ENCODE measurements at regions not wholly inside any gene's neighbourhood (a gene's known extent, or its start where the extent isn't known, plus 50 kb on each side); places are given as distances from the start of the nearest gene placed in this dataset.

DNA sequence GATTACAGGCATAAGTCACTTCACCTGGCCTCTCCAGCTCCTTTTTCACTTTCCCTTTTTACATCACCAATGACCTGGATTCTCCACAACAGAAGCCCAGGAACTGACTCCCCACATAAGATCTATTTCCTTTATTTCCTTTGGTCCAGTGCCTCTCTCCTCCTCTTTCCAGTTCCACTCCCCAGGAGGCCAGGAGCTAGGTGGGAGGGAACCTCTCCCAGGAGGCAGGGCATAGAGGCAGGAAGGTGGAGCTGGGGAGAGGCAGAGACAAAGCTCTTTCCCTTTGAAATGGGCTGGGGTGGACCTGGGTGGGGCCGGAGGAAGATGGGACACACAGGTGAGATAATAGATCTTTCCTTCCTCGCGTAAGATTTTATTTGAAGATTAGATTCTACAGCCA, 318.3 kb upstream of the TNRC6C start:
- DNase-seq: no peak

DNA sequence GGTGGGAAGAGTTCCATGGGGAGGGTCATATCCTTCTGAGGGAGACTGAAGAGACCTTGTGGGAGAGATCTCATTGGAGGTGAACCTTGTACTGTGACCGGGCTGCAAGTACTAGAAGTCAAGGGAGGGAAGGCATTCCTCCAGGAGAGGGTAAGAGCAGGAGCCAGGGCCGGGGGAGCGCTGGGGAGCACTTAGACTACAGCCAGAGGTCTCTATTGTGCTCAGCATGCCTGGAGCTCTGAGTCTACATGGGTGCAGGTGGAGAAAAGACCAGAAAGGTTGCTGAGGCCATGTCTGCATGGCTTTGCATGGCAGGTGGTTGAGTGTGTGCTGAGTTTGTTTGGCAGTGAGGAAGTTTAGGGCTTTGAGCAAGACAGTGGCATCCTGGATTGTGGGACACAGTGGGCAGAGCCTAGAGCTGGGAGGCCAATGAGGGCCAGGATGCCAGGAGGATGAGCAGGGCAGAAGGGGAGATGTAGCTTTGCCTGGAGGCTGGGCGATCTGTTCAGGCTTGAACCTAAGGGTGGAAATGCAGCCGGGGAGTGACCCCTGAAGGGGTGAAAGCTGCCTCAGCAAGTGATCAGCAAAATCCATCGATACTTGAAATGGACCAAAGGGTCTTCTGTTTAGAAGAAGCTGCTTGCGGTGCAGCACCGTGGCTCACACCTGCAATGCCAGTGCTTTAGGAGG, 317.4 kb upstream of the TNRC6C start:
- no peak for DNase-seq

DNA sequence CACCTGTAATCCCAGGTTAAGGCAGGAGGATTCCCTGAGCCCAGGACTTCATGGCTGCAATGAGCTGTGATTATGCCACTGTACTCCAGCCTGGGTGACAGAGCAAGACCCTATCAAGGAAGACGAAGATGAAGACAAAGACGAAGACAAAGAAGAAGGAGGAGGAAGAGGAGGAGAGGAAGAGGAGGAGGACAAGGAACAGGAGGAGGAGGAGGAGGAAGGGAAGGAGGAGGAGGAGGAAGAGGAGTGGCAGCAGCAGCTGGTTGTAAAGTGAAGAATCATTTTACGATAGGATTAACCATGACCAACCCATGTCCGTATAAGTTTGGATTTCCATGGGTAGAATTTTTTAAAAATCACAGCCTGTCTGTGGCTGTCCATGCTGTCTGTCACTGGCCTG, 316.8 kb upstream of the TNRC6C start:
- DNase-seq: no peak

DNA sequence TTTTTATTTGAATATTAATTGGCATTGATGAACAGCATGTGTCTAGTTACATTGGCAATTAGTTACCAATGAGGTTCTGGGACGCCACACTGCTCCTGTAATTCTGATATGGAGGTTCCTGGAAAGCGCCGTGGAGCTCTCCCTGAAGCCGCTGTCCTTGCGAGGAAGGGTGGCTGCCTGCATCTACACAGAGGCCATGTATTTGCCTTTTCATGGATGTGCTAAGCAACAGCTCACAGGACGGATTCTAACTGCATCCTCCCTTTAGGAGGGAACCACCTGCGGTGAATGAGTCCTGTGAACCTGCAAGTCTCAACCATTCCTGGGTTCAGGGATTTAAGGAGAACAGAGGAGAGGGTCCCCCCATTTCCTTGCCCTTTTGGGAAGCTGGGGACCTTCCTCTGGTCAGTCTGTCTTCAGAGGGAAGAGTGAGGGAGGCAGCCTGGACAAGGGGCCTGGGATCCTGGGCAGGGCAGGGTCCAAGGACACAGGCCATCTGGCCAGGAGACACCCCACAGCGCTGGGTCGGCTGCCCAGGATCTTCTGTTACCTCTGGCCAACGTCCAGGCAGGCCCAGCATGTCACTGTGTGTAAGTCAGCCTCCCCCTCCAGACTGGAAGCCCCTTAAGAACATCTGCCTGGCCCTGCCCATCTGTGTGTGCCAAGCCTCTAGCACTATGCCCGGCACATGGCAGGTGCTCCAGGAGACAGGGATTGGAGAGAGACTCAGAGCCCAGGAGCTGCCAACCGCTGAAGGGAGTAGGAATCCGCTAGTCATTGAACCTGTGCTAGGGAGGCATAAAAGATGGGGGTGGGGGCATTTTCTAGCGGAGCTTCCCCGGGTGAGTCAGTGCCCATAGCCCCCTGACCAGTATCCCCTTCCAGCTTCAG, 314.1 kb upstream of the TNRC6C start:
- DNase-seq: no peak

DNA sequence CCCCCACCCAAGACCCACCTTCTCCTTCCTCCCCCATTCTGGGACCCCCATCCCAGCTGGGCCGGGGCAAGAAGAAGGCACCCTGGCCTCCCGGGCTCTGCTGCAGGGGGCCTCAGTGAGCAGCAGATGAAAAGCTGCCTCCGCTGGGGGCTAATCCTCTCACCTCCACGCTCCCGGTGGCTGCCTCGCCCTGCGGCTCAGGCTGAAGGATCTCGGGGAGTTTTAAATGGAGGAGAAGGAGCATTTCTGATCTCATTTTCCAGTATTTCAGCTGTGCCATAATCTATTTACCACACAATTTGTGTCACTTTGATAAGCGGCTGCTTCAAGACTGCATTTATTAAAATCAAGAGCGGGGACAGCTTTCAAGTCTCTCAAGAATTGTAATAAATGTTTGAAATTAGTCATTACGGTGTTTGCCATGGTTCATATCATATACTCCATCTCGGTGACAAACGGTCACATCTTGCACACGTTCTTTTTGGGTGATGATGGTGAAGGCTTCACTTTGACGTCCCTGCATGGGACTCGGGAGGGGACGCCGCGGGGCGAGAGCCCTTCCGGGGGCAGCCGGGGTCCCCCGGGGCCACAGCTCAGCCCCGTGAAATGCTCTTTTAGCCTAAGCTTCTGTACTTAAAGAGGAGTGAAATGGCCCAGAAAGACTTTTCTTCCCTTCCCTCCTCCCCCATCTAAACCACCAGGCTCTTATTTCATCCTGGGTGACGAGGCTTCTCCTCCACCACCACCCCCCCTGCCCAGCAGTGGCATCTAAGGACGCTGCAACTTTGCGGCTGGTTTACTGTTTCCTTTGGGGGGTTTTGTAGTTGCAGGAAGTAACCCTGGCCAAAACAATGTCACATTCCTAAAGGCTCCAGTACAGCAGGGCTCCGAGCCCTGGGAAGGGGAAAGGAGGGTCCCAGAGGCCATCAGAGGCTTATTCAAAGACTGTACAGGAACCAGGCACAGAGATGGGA, 313.1 kb upstream of the TNRC6C start:
- no peak for DNase-seq

DNA sequence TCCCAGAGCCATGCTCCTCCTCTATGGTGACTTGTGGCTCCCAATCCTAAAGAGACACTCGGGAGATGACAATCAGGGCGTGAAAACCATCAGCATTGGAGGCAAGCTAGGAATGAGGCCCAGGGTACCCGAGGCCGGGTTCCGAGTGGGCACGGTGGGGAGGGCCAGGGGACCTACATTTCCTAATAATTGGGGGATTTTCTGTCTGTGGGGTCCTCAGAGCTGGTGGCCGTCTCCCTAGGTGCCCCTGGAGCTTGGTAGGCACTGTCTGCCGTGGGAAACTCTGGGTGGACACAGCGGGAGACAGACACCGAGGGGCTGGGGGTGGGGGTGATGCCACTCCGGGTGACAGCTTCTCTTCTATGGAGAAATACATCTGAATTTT, 312.5 kb upstream of the TNRC6C start:
- DNase-seq: no peak

DNA sequence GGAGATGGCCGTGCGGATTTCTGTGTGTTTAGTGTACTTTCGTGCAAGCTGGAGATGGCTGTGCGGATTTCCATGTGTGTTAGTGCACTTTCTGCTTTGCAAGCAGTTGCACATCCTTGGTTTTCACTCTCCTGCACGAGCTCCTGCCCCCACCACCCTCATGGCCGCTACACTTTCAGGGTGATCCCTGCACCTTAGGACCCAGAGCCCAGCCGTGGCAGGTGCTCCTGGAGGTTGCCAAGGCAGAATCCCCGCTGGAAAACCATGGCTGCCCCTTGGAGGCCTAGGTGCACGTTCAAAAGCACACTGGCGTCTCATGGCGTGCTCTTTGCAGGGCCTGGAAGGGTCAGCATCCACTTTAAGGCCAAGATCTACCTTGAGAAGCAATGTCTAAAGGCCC, 311.0 kb upstream of the TNRC6C start:
- no peak for DNase-seq

DNA sequence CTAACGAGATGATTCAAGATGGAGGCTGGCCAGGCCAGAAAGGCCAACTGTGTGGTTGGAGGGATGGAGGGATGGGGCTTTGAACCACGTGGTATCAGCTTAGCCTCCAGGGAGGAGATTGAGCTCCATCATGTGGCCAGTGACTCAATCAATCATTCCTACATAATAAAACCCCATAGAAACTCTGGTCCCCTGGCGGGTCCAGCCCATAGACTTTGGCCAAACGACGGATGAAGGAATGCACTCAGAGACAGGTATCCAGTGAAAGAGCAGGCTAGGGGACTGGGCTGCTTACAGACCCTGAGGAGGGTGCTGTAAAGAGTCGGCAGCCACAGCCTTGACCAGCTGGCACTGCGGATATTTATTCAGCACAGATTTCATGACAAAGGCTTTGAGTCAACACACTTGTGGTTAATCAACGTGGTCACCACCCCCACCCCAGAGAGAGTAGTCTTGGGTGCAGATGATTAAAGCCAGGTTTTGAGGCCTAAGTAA, 308.7 kb upstream of the TNRC6C start:
- DNase-seq: peak; percentile 27

DNA sequence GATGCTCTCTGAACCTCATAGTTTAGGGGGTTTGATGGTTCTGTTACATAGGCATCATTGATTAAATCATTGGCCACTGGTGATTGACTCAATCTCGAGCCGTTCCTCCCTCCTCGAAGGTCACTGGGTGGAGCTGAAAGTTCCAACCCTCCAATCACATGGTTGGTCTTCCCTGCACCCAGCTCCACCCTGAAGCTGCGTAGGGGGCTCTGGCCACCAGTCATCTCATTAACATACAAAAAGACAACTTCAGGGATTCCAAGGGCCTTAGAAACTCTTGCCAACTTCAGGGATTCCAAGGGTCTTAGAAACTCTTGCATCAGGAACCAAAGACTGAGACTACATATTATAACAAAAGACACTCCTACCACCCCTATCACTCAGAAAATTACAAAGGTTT, 306.5 kb upstream of the TNRC6C start:
- DNase-seq: no peak

DNA sequence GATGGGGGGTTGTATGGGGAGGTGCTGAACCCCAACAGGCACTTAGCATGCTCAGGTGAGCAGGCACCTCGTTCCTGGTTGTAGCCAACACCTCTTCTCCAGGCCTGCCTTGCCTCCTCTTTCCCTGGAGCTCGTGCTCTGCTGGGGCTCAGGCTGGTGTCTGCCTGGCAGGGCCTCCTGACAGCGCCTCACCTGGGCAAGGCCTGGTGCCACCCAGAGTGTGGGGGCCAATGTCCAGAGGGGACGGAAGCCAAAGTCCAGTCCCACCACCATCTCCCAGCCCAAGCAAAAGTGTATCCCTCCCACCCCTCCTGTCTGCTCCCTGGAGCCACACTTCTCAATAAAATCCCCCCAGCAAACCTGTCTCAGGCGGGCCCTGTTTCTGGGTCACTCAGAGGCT, 304.2 kb upstream of the TNRC6C start:
- DNase-seq: no peak

DNA sequence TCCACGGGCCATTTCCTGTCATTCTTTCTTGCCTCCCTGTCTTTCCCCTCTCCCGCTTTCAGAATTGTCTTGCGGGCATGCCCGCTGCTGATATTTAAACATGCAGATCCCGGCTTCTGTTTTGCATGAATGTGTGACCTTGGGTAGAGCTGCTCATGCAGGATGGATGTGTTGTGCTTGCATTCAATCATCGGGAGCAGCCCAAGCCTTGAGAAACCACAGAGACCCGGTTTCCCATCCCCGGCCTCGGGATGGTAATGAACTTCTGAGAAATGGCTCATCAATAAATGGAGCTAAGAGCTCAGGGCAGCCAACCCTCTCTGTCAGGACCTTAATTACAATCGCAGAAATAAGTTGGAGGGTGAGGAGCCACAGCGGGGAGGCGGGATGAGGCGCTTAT, 303.7 kb upstream of the TNRC6C start:
- DNase-seq: no peak

DNA sequence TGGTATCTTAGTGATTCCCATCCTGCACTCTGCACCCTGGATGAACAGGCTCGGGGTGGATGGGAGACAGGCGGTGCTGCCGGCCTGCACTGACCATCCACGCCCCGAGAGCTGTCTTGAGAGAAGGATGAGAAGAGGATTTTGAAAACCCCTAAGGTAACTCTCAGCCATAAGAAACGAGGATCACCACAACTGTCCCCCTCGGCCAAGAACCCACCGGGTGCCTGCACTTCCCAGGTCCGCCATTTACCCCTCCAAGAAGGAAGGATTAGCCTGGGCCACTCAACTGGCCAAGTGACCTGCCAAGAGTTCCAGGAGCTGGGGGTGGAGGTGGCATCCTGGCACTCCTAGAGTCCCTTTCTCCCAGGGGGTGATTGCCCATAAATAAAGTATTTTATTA, 302.4 kb upstream of the TNRC6C start:
- no peak for DNase-seq

DNA sequence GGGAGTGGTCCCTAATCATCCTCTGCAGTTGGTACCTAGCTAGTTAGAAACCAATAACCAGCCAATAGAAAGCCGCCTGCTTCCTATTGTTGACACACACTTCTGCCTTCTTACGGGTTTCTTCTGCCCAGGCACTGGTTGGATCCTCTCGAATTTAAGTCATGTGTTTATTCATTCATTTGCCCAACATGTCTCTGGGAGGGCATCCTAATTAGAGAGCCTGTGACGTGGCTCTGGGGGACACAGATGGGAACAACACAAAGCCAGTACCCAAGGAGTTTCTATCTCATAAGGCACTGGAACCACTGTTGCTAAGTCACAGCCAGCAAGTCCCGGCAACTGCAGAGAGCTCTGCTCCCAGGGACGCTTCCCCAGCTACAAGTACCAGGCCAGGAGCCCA, 300.7 kb upstream of the TNRC6C start:
- DNase-seq: no peak

DNA sequence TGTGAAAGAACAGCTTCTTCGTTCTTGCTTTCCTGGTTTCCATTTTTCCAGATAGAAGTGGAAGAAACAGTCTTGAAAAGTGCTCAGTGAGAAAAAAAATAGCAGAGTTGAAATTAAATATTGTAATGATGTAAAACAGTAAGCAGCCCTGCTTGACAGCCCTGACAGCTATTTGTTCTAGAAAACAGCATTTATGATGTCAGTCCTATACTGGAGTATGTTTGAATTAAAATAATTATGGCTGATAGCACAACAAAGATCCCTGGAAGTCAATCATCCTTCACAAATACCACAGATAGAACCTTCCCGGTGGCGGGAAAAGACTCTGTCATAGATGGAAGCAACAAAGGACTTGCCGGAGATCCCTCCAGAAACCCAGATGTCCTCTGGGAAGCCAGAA, 298.0 kb upstream of the TNRC6C start:
- DNase-seq: no peak

DNA sequence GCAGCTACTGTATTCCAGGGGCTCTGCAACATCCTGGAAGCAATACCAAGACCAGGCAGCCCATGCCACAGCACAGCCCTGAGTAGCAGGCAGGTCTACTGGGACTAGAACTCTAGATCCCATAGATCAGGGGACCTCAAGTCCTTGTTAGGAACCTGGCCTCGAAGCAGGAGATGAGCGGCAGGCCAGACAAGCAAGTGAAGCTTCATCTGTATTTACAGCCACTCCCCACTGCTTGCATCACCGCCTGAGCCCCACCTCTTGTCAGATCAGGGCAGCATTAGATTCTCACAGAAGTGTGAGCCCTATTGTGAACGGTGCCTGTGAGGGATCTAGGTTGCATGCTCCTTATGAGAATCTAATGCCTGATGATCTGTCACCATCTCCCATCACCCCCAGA, 295.7 kb upstream of the TNRC6C start:
- no peak for DNase-seq

DNA sequence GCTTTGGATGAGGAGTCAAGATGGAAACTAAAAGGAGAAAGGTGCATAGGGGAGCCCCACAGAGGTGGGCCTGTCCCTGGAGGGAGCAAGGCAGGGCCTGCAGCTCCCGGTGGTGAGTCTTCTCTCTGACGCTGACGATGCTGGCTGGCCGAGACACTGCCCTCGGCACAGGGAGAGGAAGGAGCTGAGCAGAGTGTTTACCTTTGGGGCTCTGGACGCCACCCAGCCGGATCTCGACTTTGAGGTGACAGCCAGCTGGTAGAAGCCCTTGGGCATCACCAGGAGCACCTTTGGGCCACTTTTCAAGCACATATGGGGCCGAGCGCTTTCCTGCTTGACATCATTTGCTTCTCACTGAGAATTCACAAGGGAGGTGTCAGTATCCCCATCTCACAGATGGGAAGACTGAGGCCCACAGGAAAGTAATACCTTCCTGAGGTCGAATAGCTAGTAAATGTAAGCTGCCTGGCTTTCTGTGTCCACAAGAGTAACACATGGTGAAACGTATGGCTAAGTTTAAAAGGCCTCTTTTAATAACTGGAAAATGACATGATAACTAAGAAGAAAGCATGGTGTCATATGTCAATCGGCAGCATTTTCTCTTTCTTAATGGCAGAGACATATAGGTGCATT, 294.3 kb upstream of the TNRC6C start:
- no peak for DNase-seq

DNA sequence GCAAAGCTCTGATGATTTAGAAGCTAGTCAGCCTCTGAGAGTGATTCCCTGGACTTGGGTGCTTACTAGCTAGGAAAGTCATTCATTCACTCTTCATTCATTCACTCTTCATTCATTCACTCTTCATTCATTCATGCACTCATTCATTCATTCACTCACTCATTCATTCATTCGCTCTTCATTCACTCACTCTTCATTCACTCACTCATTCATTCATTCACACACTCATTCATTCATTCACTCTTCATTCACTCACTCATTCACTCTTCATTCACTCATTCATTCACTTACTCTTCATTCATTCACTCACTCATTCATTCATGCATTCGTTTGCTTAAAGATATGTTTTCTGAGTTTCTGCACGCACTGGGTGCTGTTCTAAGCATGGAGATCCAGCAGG, 292.7 kb upstream of the TNRC6C start:
- no peak for DNase-seq

DNA sequence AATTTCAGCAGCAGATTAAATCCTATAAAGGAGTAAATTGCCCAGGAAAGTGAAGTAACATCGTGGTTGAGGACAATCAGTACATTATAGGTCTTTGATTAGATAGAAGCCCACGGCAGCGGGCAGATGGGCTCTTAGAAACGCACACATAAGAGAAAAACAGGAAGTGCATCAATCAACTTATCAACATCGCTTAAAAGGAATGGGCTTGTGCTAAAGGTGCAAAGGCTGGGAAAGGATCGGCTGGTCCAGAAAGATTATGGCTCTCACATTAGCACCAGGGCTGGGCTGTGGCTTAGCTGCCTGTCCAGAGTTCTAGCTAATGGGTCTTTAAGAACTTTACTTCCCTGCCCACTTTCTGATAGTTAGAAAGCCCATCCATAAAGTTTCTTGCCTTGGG, 292.0 kb upstream of the TNRC6C start:
- no peak for DNase-seq

DNA sequence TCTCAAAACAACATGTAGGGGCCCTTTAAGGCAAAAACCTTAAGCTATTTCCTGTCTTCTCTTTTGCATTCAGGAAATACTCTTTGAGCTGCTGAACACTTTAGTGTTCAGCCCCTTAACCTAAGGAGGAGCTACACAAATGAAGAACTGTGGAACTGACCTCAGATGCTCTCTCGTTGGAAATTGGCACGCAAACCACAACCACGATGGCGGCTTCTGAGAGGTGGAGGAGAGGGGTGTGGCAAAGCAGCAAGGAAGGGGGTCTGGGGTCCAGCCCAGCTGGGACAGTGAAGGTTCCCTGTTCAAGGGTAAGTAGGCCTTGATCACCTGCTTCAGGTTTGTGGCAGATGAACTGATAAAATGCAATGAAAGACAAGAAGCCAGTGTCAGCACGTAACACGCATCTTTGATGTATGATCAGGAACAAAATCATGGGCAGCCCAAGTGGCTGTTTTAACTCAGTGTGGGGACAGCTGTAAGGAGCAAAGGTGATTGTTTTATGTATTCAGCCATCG, 291.6 kb upstream of the TNRC6C start:
- no peak for DNase-seq

DNA sequence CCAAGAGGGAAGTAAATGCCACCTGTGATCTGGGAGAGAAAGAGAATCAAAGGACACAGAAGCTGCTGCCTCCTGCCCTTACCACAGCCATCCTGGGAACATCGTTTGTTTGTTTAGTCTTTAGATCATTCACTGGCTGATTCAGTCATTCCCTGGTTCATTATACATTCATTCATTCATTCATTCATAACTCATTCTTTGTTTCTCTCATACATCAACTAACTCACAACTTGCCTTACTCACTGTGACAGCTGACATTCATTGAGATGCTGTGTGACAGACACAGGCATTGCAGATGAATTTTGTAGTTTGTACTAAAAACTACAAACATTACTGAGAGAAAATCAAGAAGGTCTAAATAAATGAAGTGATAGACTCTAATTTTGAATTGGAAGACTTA, 291.0 kb upstream of the TNRC6C start:
- no peak for DNase-seq

DNA sequence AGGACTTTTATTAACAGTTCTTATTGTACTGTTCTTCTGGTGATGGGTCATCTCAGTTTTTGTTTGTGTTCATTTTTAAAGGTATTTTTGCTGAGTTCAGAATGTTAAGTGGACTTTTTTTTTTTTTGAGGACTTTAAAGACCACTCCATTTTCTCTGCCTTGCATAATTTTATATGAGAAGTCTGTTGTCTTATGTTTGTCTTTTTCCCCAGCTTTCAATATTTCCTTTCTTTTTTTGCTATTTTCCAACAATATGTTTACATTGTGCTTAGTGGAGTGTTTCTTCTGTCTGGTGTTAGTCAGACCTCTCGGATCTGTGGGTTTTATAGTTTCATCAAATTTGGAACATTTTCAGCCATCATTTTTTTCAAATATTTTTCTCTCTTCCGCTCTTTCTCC, 290.0 kb upstream of the TNRC6C start:
- DNase-seq: no peak

DNA sequence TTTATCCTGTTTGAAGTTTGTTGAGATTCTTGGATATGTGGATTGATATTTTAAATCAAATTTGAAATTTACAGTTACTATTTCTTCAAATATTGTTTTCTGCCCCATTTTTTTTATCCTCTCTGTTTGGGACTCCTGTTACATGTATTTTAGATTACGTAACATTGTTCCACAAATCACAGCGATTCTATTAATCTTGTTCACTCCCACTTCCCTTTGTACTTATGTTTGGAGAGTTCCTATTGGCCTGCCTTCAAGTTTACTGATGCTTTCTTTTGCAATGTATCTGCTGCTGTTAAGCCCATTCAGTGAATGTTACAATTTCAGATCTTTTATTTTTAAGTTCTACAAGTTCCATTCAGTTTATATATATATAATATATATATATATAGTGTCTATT, 288.3 kb upstream of the TNRC6C start:
- DNase-seq: no peak

DNA sequence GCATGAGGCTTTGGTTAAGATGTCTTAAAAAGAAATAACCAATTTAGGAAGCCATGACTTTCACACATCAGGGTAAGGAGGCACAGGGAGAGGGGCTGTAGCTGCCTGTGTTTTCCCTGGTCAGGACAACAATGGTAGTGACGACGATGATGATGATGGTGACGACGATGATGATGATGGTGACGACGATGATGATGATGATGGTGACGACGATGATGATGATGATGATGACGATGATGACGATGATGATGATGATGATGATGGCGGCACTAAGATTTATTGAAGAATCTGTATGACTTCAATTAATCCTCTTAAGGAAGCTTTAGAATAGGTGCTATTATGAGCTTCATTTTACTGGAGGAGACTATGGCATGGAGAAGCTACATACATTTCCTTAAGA, 284.1 kb upstream of the TNRC6C start:
- DNase-seq: no peak

All from 8988T (cell line).